MM.1S (cell line): ENCODE measurements at regions not wholly inside any gene's neighbourhood (a gene's known extent, or its start where the extent isn't known, plus 50 kb on each side); places are given as distances from the start of the nearest gene placed in this dataset.

Experiments
- EZH2phosphoT487 ChIP-seq: fragments of 300-600 bp; sonication (generic); IDR thresholded peaks from 2 replicates; pipeline ENCODE4 v1.6.1; 2018; ENCODE audit warnings: antibody characterized with exemption, low read length
- TF ChIP-seq, protein P1 (sequence below): fragments of 300-600 bp; sonication (generic); IDR thresholded peaks from 2 replicates; pipeline ENCODE4 v1.5.1; 2016; ENCODE audit warnings: antibody characterized with exemption, low read length, mixed read lengths

DNA sequence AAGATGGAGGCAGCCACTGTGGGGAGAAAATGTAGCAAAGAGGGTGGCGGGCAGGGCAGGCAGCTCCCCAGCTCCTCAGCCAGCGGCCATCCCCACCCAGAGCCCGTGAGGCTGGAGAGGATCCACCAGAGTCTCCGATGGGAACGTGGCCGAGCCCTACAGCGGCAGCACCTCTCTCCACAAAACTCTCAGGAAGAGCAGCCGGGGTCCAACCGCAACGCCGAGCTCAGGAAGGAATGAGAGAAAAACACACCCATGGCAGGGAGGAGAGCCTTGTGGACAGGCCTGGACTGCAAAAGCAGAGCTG, 54.0 kb upstream of the ADGRA1 start:
- TF ChIP-seq, protein P1, sequence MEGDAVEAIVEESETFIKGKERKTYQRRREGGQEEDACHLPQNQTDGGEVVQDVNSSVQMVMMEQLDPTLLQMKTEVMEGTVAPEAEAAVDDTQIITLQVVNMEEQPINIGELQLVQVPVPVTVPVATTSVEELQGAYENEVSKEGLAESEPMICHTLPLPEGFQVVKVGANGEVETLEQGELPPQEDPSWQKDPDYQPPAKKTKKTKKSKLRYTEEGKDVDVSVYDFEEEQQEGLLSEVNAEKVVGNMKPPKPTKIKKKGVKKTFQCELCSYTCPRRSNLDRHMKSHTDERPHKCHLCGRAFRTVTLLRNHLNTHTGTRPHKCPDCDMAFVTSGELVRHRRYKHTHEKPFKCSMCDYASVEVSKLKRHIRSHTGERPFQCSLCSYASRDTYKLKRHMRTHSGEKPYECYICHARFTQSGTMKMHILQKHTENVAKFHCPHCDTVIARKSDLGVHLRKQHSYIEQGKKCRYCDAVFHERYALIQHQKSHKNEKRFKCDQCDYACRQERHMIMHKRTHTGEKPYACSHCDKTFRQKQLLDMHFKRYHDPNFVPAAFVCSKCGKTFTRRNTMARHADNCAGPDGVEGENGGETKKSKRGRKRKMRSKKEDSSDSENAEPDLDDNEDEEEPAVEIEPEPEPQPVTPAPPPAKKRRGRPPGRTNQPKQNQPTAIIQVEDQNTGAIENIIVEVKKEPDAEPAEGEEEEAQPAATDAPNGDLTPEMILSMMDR, result no peak
- no peak for TF ChIP-seq EZH2phosphoT487
